ENCODE measurements at regions not wholly inside any gene's neighbourhood (a gene's known extent, or its start where the extent isn't known, plus 50 kb on each side); places are given as distances from the start of the nearest gene placed in this dataset.

- no peak for TF ChIP-seq ZBTB33 (IDR thresholded peaks at IDR 0.05; ENCODE audit: extremely low read depth, insufficient replicate concordance, low read length)
- TF ChIP-seq ATF3 (IDR thresholded peaks at IDR 0.05), result no peak
- TF ChIP-seq CEBPB (IDR thresholded peaks at IDR 0.05; ENCODE audit: low read depth), result no peak
- TF ChIP-seq YY1 (IDR thresholded peaks at IDR 0.05; ENCODE audit: extremely low read depth, insufficient replicate concordance, low read depth, low read length), result no peak
- no peak for TF ChIP-seq SRF (IDR thresholded peaks at IDR 0.05; ENCODE audit: low read depth)
- TF ChIP-seq EGR1 (IDR thresholded peaks at IDR 0.05; ENCODE audit: low read depth), result no peak
- TF ChIP-seq RAD21 (IDR thresholded peaks at IDR 0.05; ENCODE audit: low read depth), result no peak
Measured at GRCh38 chr11:69383372-69384250, 89.7 kb downstream of the MYEOV start (continued).

- CTCF ChIA-PET, result no interaction called here
- intact Hi-C loops (cut with micrococcal nuclease), result loop anchor here (5.0 kb wide), 1 partner anchor 253 kb away; no protein-coding TSS in a partner anchor
Measured at GRCh38 chr11:69384251-69385143, 90.5 kb downstream of the MYEOV start.

More at GRCh38 chr11:69384251-69385143, 90.5 kb downstream of the MYEOV start:
- H3K4me1 ChIP-seq (ENCODE audit: control insufficient read depth in 1 of 2, insufficient read depth in 2 of 2, low read length in 2 of 2), result peaks cover 0 to 38% of the 10 kb centered on the region in 2 experiments; a peak in 3 of 4 replicates
- no peak for TF ChIP-seq REST (IDR thresholded peaks at IDR 0.05; ENCODE audit: low read depth)
- TF ChIP-seq ATF3 (IDR thresholded peaks at IDR 0.05), result no peak
- no peak for TF ChIP-seq CTCF (IDR thresholded peaks at IDR 0.05 in 2 of 3, conservative IDR thresholded peaks at IDR 0.05 in 1 of 3; ENCODE audit: borderline replicate concordance in 1 of 3, insufficient read depth in 1 of 3, low read depth in 2 of 3, low read length in 2 of 3)
- TF ChIP-seq CBX3 (IDR thresholded peaks at IDR 0.05; ENCODE audit: low read depth), result no peak
- no peak for TF ChIP-seq EGR1 (IDR thresholded peaks at IDR 0.05; ENCODE audit: low read depth)
- no peak for TF ChIP-seq POLR2A (IDR thresholded peaks at IDR 0.05; ENCODE audit: borderline replicate concordance, extremely low read depth, insufficient read depth, insufficient read length)
- H3K9ac ChIP-seq (ENCODE audit: low read length), result no peak overlapping the region
- ChIA-PET RAD21 (ENCODE audit: low non-redundant PET in 1 of 2, low total read pairs in 2 of 2, uncharacterized antibody in 2 of 2, unreplicated experiment in 2 of 2) (no interaction called here), POLR2A (no interaction called here)
- BruUV-seq (replicated peaks), result no TSS peak
- no peak overlapping the region for H2AFZ ChIP-seq (ENCODE audit: low read depth, low read length, poor library complexity, severe bottlenecking)
- DNase-seq (ENCODE audit: low read depth, low spot score), result no peak
- peaks cover 0 to 18% of the 10 kb centered on the region in 2 experiments; a peak in 1 of 4 replicates for H3K9me3 ChIP-seq (ENCODE audit: control insufficient read depth in 1 of 2, insufficient read depth in 1 of 2, low read depth in 1 of 2, low read length in 2 of 2)
- no peak for ATAC-seq
- H3K4me2 ChIP-seq (ENCODE audit: low read length), result no peak overlapping the region
- no peaks in the 10 kb centered on the region for H3K27me3 ChIP-seq (ENCODE audit: insufficient read depth, low read length)
- H3K36me3 ChIP-seq (ENCODE audit: control insufficient read depth in 1 of 2, insufficient read depth in 2 of 2, low read length in 2 of 2), result no peaks in the 10 kb centered on the region
- H3K79me2 ChIP-seq (ENCODE audit: insufficient read depth, low read length), result no peaks in the 10 kb centered on the region
- H3K27ac ChIP-seq (ENCODE audit: low read depth, low read length), result no peak overlapping the region
- no peaks in the 10 kb centered on the region for H3K9me2 ChIP-seq (ENCODE audit: insufficient read depth)
- no peaks in the 10 kb centered on the region for H4K20me1 ChIP-seq (ENCODE audit: insufficient read depth)
- H3K4me3 ChIP-seq (replicated peaks in 1 of 2; ENCODE audit: low read depth in 1 of 2, low read length in 2 of 2), result no peak overlapping the region
